Activated CD4-positive, alpha-beta T cell treated with anti-CD3 and anti-CD28 coated beads, Interleukin-2, amount 10 ng/mL, durations not matched to agents 24 days and 14 days (primary cell): ENCODE measurements at regions not wholly inside any gene's neighbourhood (a gene's known extent, or its start where the extent isn't known, plus 50 kb on each side); places are given as distances from the start of the nearest gene placed in this dataset.

Experiments used
- DNase-seq: peaks from one replicate; pipeline ENCODE4 v3.0.0; 2022
- H3K27ac Mint-ChIP-seq: one replicate; pipeline ENCODE4 v1.8.0; 2022; ENCODE audit warnings: mild to moderate bottlenecking, mixed read lengths
- H3K27me3 Mint-ChIP-seq: one replicate; pipeline ENCODE4 v1.8.0; 2022; ENCODE audit warnings: mixed read lengths
- H3K36me3 Mint-ChIP-seq: one replicate; pipeline ENCODE4 v1.8.0; 2022; ENCODE audit warnings: low read depth, mild to moderate bottlenecking, mixed read lengths
- H3K4me1 Mint-ChIP-seq: one replicate; pipeline ENCODE4 v1.8.0; 2021; ENCODE audit warnings: mixed read lengths
- H3K4me3 Mint-ChIP-seq: one replicate; pipeline ENCODE4 v1.8.0; 2022; ENCODE audit warnings: mild to moderate bottlenecking, moderate library complexity, mixed read lengths
- H3K9me3 Mint-ChIP-seq: one replicate; pipeline ENCODE4 v1.8.0; 2021; ENCODE audit warnings: mixed read lengths
- intact Hi-C: fragments of 100-400 bp; cut with micrococcal nuclease; formaldehyde crosslinking; loops from one replicate; pipeline ENCODE4 v1.15.1; 2023

DNA sequence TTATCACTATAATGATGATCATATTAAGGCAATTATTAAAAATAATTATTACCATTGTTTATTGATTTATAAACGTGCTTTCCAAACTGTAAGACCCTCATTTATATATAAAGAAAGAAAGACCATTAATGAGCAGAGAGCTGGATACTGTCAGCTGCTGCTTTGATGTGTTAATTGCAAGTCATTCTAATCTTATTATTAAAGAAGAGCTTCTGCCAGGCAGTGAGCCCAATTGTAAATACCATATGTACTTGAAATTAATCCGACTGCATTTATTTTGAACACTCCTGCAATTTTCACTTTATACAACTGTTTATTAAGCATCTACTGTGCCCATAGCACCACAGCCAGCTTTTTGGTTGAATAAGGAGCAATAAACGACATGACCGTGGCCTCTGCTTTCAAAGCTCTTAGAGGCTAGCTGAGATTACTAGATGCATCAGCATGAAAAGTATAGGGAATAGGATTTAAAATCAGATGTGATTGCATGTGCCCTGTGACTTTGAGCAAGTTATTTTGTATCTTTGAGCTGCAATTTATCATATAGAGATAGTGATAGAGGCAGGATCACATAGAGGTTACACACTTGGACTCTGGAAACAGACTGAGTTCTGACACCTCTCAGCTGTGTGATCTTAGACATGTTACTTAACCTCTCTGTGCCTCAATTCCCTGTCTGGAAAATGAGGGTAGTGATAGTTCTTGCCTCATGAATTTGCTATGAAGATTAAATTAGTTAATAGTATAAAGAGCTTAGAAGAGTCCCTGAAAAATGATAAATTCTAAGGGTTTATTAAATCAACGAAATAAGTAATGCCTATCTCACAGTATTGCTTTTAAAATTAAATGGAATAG lies 83.4 kb downstream of the MYCN start:
- H3K4me1 Mint-ChIP-seq = no peaks in the 10 kb centered on the region

DNA sequence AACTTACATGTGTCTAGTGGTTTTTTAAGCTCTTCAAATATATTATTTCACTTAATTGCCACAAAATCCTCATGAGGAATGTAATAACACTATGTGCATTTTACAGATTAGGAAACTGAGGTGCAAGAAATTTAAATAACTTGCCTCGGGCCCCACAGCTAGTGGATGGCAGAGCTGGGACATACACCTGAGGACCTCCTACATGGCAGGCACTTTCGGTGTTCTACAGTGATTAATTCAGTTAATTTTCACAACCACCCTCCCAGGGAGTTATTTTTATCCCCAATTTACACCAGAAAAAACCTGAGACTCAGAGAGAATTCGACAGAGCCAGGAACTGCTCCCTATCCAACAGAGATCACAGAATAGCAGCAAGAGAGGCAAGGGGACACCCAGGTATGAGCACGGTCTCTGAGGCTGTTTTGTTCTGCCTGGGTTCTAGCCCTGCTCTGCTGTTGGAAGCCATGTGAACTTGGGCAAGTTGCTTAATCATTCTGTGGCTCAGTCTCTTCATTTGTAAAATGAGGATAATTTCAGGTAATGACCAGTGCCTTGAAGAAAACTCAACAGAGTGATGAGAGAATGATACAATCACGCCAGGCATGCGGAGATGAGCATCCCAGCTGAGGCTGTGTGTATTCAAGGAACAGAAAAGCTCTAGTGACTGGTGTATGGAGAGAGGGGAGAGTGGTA lies 82.3 kb downstream of the MYCN start:
- H3K27ac Mint-ChIP-seq = no peak overlapping the region
- H3K4me3 Mint-ChIP-seq = no peak overlapping the region
- H3K36me3 Mint-ChIP-seq = no peaks in the 10 kb centered on the region
- DNase-seq = no peak
- H3K27me3 Mint-ChIP-seq = peaks cover 1% of the 10 kb centered on the region
- intact Hi-C loops = no loop called here
- no peaks in the 10 kb centered on the region for H3K9me3 Mint-ChIP-seq
- H3K4me1 Mint-ChIP-seq = no peaks in the 10 kb centered on the region

More for the DNA sequence above, 83.4 kb downstream of the MYCN start:
- no peak overlapping the region for H3K27ac Mint-ChIP-seq
- intact Hi-C loops = no loop called here
- H3K4me3 Mint-ChIP-seq = no peak overlapping the region
- no peaks in the 10 kb centered on the region for H3K36me3 Mint-ChIP-seq
- peaks cover 1% of the 10 kb centered on the region for H3K27me3 Mint-ChIP-seq
- no peaks in the 10 kb centered on the region for H3K9me3 Mint-ChIP-seq
- no peak for DNase-seq

DNA sequence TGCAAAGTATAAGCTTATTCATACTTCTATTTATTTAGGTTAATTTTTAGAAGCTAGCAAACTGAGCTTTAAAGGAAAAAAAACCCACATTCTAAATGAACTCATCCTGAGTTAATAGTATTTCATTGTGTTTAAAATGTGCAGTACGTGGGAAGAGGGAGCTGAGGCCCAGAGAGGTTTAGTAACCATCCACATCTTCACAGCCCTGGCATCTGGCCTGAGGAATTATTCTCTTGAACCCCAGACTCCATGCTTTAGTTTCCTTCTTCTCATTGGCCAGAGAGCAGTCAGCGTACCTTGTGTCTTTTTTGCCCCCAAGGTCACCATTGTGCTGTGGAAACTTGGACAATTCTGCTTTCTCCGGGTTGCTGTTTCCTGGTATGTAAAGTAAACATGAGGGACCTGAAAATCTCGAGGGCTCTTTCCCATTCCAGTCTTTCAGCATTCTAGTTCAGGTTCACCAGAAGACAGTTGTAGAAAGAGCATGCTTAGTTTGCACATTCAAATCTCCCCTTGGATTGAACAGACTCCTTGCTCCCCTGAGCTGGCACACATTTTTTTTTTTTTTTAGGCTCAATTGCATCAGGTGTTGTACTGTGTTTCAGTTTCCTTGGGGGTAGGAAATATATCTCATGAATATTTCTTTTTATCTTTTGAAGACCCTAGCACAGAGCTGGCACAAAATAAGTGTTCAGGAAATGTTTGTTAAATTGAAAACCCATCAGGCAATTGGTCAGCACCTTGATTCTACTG lies 81.4 kb downstream of the MYCN start:
- Mint-ChIP-seq H3K9me3 (no peaks in the 10 kb centered on the region), H3K4me1 (no peaks in the 10 kb centered on the region), H3K4me3 (no peak overlapping the region), H3K36me3 (no peaks in the 10 kb centered on the region), H3K27me3 (peaks cover 1% of the 10 kb centered on the region), H3K27ac (no peak overlapping the region)
- DNase-seq = no peak
- intact Hi-C loops = no loop called here

DNA sequence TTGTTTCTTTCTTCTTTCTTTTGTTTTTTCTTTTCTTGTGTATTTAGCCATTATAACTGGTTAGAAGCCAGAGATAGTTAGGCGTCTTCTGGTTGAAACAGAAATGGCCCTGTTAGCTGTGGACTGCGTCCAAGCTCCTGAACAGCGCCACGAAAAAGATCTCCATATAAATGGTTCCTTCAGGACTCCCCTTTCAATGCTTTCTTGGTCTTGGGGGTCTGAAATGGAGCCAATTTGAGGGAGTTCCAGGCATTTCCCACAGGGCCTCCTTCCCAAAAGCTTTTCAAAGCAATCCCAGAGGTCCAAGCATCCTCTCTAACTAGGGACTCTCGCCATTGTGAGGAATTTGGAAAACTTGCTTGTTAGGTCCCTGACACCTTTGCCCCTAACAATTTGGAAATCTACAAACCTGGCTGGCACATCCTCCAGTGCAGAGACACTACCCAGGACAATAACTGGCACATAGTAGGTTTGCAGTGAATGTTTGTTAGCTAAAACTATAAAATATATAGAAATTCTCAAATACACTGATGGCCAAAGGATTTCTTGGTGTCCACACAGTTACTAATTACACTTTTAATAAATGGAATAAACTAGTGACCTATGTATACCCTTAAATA lies 80.1 kb downstream of the MYCN start:
- H3K36me3 Mint-ChIP-seq = no peaks in the 10 kb centered on the region
- intact Hi-C loops = no loop called here
- no peak overlapping the region for H3K4me3 Mint-ChIP-seq
- no peaks in the 10 kb centered on the region for H3K4me1 Mint-ChIP-seq
- DNase-seq = no peak
- H3K27me3 Mint-ChIP-seq = peaks cover 4% of the 10 kb centered on the region
- no peaks in the 10 kb centered on the region for H3K9me3 Mint-ChIP-seq
- no peak overlapping the region for H3K27ac Mint-ChIP-seq

- Mint-ChIP-seq H3K27me3 (peaks cover 8% of the 10 kb centered on the region), H3K9me3 (no peaks in the 10 kb centered on the region), H3K36me3 (no peaks in the 10 kb centered on the region), H3K27ac (no peak overlapping the region), H3K4me3 (no peak overlapping the region), H3K4me1 (no peaks in the 10 kb centered on the region)
- DNase-seq = no peak
- intact Hi-C loops = no loop called here
These were observed 79.4 kb downstream of the MYCN start for GRCh38 chr2:16019617-16020351.

- Mint-ChIP-seq H3K27me3 (peaks cover 12% of the 10 kb centered on the region), H3K36me3 (no peaks in the 10 kb centered on the region), H3K4me1 (no peaks in the 10 kb centered on the region), H3K9me3 (no peaks in the 10 kb centered on the region), H3K27ac (no peak overlapping the region), H3K4me3 (no peak overlapping the region)
- intact Hi-C loops = no loop called here
- no peak for DNase-seq
These were observed 78.7 kb downstream of the MYCN start for GRCh38 chr2:16019060-16019480.

GRCh38 chr2:16018277-16019059 lies 78.1 kb downstream of the MYCN start:
- no peaks in the 10 kb centered on the region for H3K9me3 Mint-ChIP-seq
- DNase-seq = no peak
- no peak overlapping the region for H3K27ac Mint-ChIP-seq
- no peak overlapping the region for H3K4me3 Mint-ChIP-seq
- no peaks in the 10 kb centered on the region for H3K36me3 Mint-ChIP-seq
- peaks cover 15% of the 10 kb centered on the region for H3K27me3 Mint-ChIP-seq
- H3K4me1 Mint-ChIP-seq = no peaks in the 10 kb centered on the region
- intact Hi-C loops = no loop called here

- Mint-ChIP-seq H3K27ac (no peak overlapping the region), H3K4me3 (no peak overlapping the region), H3K27me3 (peaks cover 19% of the 10 kb centered on the region), H3K9me3 (no peaks in the 10 kb centered on the region), H3K4me1 (no peaks in the 10 kb centered on the region), H3K36me3 (no peaks in the 10 kb centered on the region)
- DNase-seq = no peak
- intact Hi-C loops = no loop called here
These were observed 75.9 kb downstream of the MYCN start for GRCh38 chr2:16016282-16016681.

- Mint-ChIP-seq H3K4me1 (no peaks in the 10 kb centered on the region), H3K9me3 (no peaks in the 10 kb centered on the region), H3K27me3 (peaks cover 19% of the 10 kb centered on the region), H3K36me3 (no peaks in the 10 kb centered on the region), H3K4me3 (no peak overlapping the region), H3K27ac (no peak overlapping the region)
- DNase-seq = no peak
- intact Hi-C loops = no loop called here
These were observed 75.5 kb downstream of the MYCN start for GRCh38 chr2:16015903-16016265.

DNA sequence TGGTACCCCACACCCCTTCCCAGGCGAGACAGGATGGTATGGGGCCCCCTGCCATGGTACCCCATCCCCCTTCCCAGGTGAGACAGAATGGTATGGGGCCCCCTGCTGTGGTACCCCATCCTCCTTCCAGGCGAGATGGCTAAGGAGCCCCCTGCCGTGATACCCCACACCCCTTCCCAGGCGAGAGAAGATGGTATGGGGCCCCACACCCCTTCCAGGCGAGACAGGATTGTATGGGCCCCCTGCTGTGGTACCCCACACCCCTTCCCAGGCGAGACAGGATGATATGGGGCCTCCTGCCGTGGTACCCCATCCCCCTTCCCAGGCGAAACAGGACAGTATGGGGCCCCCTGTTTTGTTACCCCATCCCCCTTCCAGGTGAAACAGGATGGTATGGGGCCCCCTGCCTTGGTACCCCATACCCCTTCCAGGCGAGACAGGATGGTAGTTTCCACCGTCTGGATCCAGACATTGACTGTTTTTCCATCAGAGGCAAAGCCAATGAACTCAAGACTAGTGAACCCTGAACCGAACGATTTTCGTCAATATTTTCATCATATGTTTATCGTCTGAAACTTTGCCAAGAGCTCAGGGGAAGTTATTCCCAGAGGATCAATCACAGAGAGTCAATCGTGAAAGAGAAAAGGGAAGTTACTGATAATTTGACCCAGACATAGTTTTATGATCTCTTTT lies 75.0 kb downstream of the MYCN start:
- no peak overlapping the region for H3K27ac Mint-ChIP-seq
- peaks cover 19% of the 10 kb centered on the region for H3K27me3 Mint-ChIP-seq
- no peak for DNase-seq
- no peak overlapping the region for H3K4me3 Mint-ChIP-seq
- no peaks in the 10 kb centered on the region for H3K36me3 Mint-ChIP-seq
- no peaks in the 10 kb centered on the region for H3K4me1 Mint-ChIP-seq
- intact Hi-C loops = no loop called here
- no peaks in the 10 kb centered on the region for H3K9me3 Mint-ChIP-seq

DNA sequence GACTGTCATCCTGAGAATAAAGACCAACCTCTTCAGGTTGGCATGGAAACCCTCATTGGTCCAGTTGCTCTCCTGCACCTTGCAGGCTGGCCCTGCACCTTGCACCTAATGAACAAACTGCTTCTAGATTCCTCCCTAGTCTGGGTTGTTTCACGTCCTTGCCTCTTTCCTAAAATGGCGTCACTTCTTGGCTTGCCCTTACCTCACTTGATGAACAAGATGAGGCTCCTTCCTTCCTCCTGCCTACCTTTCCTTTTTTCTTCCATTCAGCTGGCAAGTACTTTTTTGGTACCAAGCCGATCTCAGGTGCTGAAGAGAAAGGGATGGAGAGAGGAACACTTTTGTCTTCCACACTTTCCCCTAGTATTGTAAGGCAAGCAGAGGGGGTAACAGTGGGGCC lies 74.5 kb downstream of the MYCN start:
- Mint-ChIP-seq H3K4me3 (no peak overlapping the region), H3K27me3 (peaks cover 19% of the 10 kb centered on the region), H3K27ac (no peak overlapping the region), H3K4me1 (no peaks in the 10 kb centered on the region), H3K9me3 (no peaks in the 10 kb centered on the region), H3K36me3 (no peaks in the 10 kb centered on the region)
- intact Hi-C loops = no loop called here
- DNase-seq = no peak

GRCh38 chr2:16014041-16014787 lies 73.9 kb downstream of the MYCN start:
- no peaks in the 10 kb centered on the region for H3K9me3 Mint-ChIP-seq
- H3K27ac Mint-ChIP-seq = no peak overlapping the region
- no peak overlapping the region for H3K4me3 Mint-ChIP-seq
- H3K36me3 Mint-ChIP-seq = no peaks in the 10 kb centered on the region
- H3K4me1 Mint-ChIP-seq = no peaks in the 10 kb centered on the region
- no peak for DNase-seq
- intact Hi-C loops = no loop called here
- H3K27me3 Mint-ChIP-seq = peaks cover 19% of the 10 kb centered on the region
